Fibroblast of skin of right quadriceps (primary cell): ENCODE measurements at regions not wholly inside any gene's neighbourhood (a gene's known extent, or its start where the extent isn't known, plus 50 kb on each side); places are given as distances from the start of the nearest gene placed in this dataset.

Experiments
- DNase-seq: peaks from one replicate; pipeline ENCODE4 v3.0.0-alpha.2; 2013

GRCh38 chr12:127640181-127640886, 626.6 kb upstream of the TMEM132C start:
- peak; percentile 82 for DNase-seq

GRCh38 chr12:127642208-127642607, 624.8 kb upstream of the TMEM132C start:
- DNase-seq = no peak

GRCh38 chr12:127648321-127648720, 618.6 kb upstream of the TMEM132C start:
- peak; percentile 54 for DNase-seq

- no peak for DNase-seq
Measured at GRCh38 chr12:127649961-127650360, 617.0 kb upstream of the TMEM132C start.

- peak; percentile 93 for DNase-seq
Measured at GRCh38 chr12:127650626-127651025, 616.3 kb upstream of the TMEM132C start.

- DNase-seq = no peak
Measured at GRCh38 chr12:127652281-127652680, 614.7 kb upstream of the TMEM132C start.

- DNase-seq = no peak
Measured at GRCh38 chr12:127654383-127654985, 612.5 kb upstream of the TMEM132C start.

- peak; percentile 91 for DNase-seq
Measured at GRCh38 chr12:127655691-127656090, 611.3 kb upstream of the TMEM132C start.

- DNase-seq = peak; percentile 54
Measured at GRCh38 chr12:127656266-127656665, 610.7 kb upstream of the TMEM132C start.

- DNase-seq = peak; percentile 67
Measured at GRCh38 chr12:127657036-127657435, 609.9 kb upstream of the TMEM132C start.

GRCh38 chr12:127660961-127661360, 606.0 kb upstream of the TMEM132C start:
- DNase-seq = no peak

- DNase-seq = no peak
Measured at GRCh38 chr12:127663716-127664115, 603.3 kb upstream of the TMEM132C start.

- DNase-seq = no peak
Measured at GRCh38 chr12:127664901-127665300, 602.1 kb upstream of the TMEM132C start.

GRCh38 chr12:127667131-127667685, 599.8 kb upstream of the TMEM132C start:
- DNase-seq = peak; percentile 30

- DNase-seq = no peak
Measured at GRCh38 chr12:127670294-127670693, 596.7 kb upstream of the TMEM132C start.

- DNase-seq = no peak
Measured at GRCh38 chr12:127670796-127671195, 596.2 kb upstream of the TMEM132C start.

- DNase-seq = no peak
Measured at GRCh38 chr12:127675936-127676335, 591.0 kb upstream of the TMEM132C start.

GRCh38 chr12:127677537-127678131, 589.3 kb upstream of the TMEM132C start:
- peak; percentile 78 for DNase-seq

- DNase-seq = no peak
Measured at GRCh38 chr12:127678945-127679344, 588.0 kb upstream of the TMEM132C start.

GRCh38 chr12:127680516-127680915, 586.5 kb upstream of the TMEM132C start:
- peak; percentile 21 for DNase-seq

- DNase-seq = no peak
Measured at GRCh38 chr12:127681151-127681754, 585.7 kb upstream of the TMEM132C start.

- DNase-seq = no peak
Measured at GRCh38 chr12:127685491-127685890, 581.5 kb upstream of the TMEM132C start.

GRCh38 chr12:127685931-127686330, 581.0 kb upstream of the TMEM132C start:
- peak; percentile 58 for DNase-seq

GRCh38 chr12:127687181-127687580, 579.8 kb upstream of the TMEM132C start:
- no peak for DNase-seq
